Keratinocyte (primary cell): ENCODE measurements at regions not wholly inside any gene's neighbourhood (a gene's known extent, or its start where the extent isn't known, plus 50 kb on each side); places are given as distances from the start of the nearest gene placed in this dataset.

Experiments used
- CTCF ChIP-seq, 3 experiments: IDR thresholded peaks in 1 of 3; conservative IDR thresholded peaks in 1 of 3; optimal IDR thresholded peaks in 1 of 3; 2 replicates in 2 of 3; 3 replicates in 1 of 3; pipeline versions ENCODE3 to v1.5.1; 2011; ENCODE audit warnings: low read length in 3 of 3, mild to moderate bottlenecking in 3 of 3, moderate library complexity in 2 of 3, control low read depth in 1 of 3, inconsistent platforms in 1 of 3; ENCODE audit not compliant: insufficient read depth in 2 of 3; ENCODE audit errors: extremely low read depth in 1 of 3
- EZH2 ChIP-seq: IDR thresholded peaks from one replicate; pipeline ENCODE4 v1.6.1; 2012; ENCODE audit warnings: inconsistent platforms, mild to moderate bottlenecking, low read length, moderate library complexity

- no peak for TF ChIP-seq CTCF (optimal IDR thresholded peaks at IDR 0.05 in 1 of 3, IDR thresholded peaks at IDR 0.05 in 1 of 3, conservative IDR thresholded peaks at IDR 0.05 in 1 of 3; ENCODE audit: extremely low read depth in 1 of 3, insufficient read depth in 2 of 3, low read length in 3 of 3)
- TF ChIP-seq EZH2 = no peak
Measured at GRCh38 chr18:68262690-68263294, 452.1 kb downstream of the TMX3 start.
